ENCODE measurements at regions not wholly inside any gene's neighbourhood (a gene's known extent, or its start where the extent isn't known, plus 50 kb on each side); places are given as distances from the start of the nearest gene placed in this dataset.

DNA sequence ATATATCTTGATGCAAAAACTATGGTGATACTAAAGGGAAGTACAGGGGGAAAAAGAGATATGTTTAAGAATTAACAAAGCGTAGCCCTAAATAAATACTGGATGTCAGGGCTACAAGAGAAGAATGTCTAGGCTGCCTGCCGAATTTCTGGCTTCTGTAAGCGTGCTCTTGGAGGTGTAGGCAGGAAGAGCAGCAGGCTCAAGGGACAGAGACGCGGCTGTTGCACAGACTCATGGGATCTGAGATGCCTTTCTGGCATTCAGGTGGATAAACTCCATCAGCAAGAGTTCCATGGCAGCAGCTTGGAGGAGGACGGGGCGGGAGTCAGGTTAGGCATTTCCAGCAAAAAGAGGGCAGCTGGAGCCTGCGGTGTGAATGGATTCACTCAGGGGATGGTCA is 123.2 kb upstream of the TWIST2 start:
- TF ChIP-seq, protein P1, sequence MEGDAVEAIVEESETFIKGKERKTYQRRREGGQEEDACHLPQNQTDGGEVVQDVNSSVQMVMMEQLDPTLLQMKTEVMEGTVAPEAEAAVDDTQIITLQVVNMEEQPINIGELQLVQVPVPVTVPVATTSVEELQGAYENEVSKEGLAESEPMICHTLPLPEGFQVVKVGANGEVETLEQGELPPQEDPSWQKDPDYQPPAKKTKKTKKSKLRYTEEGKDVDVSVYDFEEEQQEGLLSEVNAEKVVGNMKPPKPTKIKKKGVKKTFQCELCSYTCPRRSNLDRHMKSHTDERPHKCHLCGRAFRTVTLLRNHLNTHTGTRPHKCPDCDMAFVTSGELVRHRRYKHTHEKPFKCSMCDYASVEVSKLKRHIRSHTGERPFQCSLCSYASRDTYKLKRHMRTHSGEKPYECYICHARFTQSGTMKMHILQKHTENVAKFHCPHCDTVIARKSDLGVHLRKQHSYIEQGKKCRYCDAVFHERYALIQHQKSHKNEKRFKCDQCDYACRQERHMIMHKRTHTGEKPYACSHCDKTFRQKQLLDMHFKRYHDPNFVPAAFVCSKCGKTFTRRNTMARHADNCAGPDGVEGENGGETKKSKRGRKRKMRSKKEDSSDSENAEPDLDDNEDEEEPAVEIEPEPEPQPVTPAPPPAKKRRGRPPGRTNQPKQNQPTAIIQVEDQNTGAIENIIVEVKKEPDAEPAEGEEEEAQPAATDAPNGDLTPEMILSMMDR (conservative IDR thresholded peaks at IDR 0.05 in 1 of 2, IDR thresholded peaks at IDR 0.05 in 1 of 2; ENCODE audit: low read depth in 1 of 2, low read length in 2 of 2) = no peak
- no peak for TF ChIP-seq EZH2 (IDR thresholded peaks at IDR 0.05; ENCODE audit: low read length, missing control alignments)
- no peak overlapping the region for H3K4me3 ChIP-seq (replicated peaks in 1 of 4; ENCODE audit: control extremely low read depth in 1 of 4, insufficient read depth in 1 of 4, low read depth in 3 of 4, low read length in 4 of 4)
- H4K20me1 ChIP-seq (ENCODE audit: control insufficient read depth, extremely low read depth, insufficient read depth, low read length) = no peaks in the 10 kb centered on the region
- H3K4me2 ChIP-seq (ENCODE audit: extremely low read depth, insufficient read depth, low read length) = no peak overlapping the region
- no peaks in the 10 kb centered on the region for H3K79me2 ChIP-seq (ENCODE audit: control insufficient read depth, insufficient read depth, low read length)
- H2AFZ ChIP-seq (ENCODE audit: low read length) = no peak overlapping the region
- no peaks in the 10 kb centered on the region for H3K36me3 ChIP-seq (ENCODE audit: control insufficient read depth, insufficient read depth, low read length)
- no peak overlapping the region for H3K9ac ChIP-seq (ENCODE audit: insufficient read depth, low read length)
- H3K9me3 ChIP-seq (ENCODE audit: control insufficient read depth, insufficient read depth, low read depth, low read length) = no peaks in the 10 kb centered on the region
- H3K27me3 ChIP-seq (ENCODE audit: control insufficient read depth, insufficient read depth, low read length) = no peaks in the 10 kb centered on the region
- peaks cover 14% of the 10 kb centered on the region for H3K4me1 ChIP-seq (ENCODE audit: control insufficient read depth, extremely low read depth, insufficient read depth, low read length)
- DNase-seq (ENCODE audit: low read depth in 2 of 2) = no peak
- no peak overlapping the region for H3K27ac ChIP-seq (ENCODE audit: insufficient read depth, low read length)

DNA sequence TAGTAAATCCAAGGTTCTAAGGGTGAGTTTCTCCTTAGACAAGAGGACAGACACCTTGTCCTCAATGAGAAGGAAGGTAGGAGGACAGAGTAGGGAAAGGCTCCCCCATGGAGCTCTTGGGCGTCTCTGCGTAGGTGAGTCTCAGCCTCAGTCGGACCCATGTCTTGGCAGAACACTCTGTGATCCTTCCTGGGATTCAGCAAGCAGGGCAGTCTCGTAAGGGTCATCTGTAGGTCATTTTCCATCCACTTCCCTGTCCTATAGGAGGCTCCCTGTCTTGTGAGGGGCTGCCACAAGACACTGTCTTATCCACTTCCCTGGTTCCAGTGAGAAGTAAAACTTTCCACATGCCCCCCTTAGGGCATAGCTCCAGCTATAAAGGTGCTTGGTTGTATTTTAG is 122.6 kb upstream of the TWIST2 start:
- Histone ChIP-seq H4K20me1 (ENCODE audit: control insufficient read depth, extremely low read depth, insufficient read depth, low read length) (no peaks in the 10 kb centered on the region), H2AFZ (ENCODE audit: low read length) (no peak overlapping the region), H3K27me3 (ENCODE audit: control insufficient read depth, insufficient read depth, low read length) (no peaks in the 10 kb centered on the region), H3K9ac (ENCODE audit: insufficient read depth, low read length) (no peak overlapping the region), H3K4me3 (replicated peaks in 1 of 4; ENCODE audit: control extremely low read depth in 1 of 4, insufficient read depth in 1 of 4, low read depth in 3 of 4, low read length in 4 of 4) (no peak overlapping the region), H3K36me3 (ENCODE audit: control insufficient read depth, insufficient read depth, low read length) (no peaks in the 10 kb centered on the region), H3K4me1 (ENCODE audit: control insufficient read depth, extremely low read depth, insufficient read depth, low read length) (peaks cover 14% of the 10 kb centered on the region), H3K27ac (ENCODE audit: insufficient read depth, low read length) (no peak overlapping the region), H3K4me2 (ENCODE audit: extremely low read depth, insufficient read depth, low read length) (no peak overlapping the region), H3K9me3 (ENCODE audit: control insufficient read depth, insufficient read depth, low read depth, low read length) (no peaks in the 10 kb centered on the region), H3K79me2 (ENCODE audit: control insufficient read depth, insufficient read depth, low read length) (no peaks in the 10 kb centered on the region)
- TF ChIP-seq, protein P1 (conservative IDR thresholded peaks at IDR 0.05 in 1 of 2, IDR thresholded peaks at IDR 0.05 in 1 of 2; ENCODE audit: low read depth in 1 of 2, low read length in 2 of 2) = no peak
- TF ChIP-seq EZH2 (IDR thresholded peaks at IDR 0.05; ENCODE audit: low read length, missing control alignments) = no peak
- DNase-seq (ENCODE audit: low read depth in 2 of 2) = no peak

GRCh38 chr2:238726670-238727584 is 121.0 kb upstream of the TWIST2 start:
- no peak for DNase-seq (ENCODE audit: low read depth in 2 of 2)
- Histone ChIP-seq H3K4me1 (ENCODE audit: control insufficient read depth, extremely low read depth, insufficient read depth, low read length) (peaks cover 14% of the 10 kb centered on the region), H3K4me2 (ENCODE audit: extremely low read depth, insufficient read depth, low read length) (no peak overlapping the region), H3K4me3 (replicated peaks in 1 of 4; ENCODE audit: control extremely low read depth in 1 of 4, insufficient read depth in 1 of 4, low read depth in 3 of 4, low read length in 4 of 4) (no peak overlapping the region), H4K20me1 (ENCODE audit: control insufficient read depth, extremely low read depth, insufficient read depth, low read length) (no peaks in the 10 kb centered on the region), H2AFZ (ENCODE audit: low read length) (no peak overlapping the region), H3K27me3 (ENCODE audit: control insufficient read depth, insufficient read depth, low read length) (no peaks in the 10 kb centered on the region), H3K27ac (ENCODE audit: insufficient read depth, low read length) (peak overlapping the region; percentile 89), H3K36me3 (ENCODE audit: control insufficient read depth, insufficient read depth, low read length) (no peaks in the 10 kb centered on the region), H3K79me2 (ENCODE audit: control insufficient read depth, insufficient read depth, low read length) (no peaks in the 10 kb centered on the region), H3K9me3 (ENCODE audit: control insufficient read depth, insufficient read depth, low read depth, low read length) (no peaks in the 10 kb centered on the region), H3K9ac (ENCODE audit: insufficient read depth, low read length) (no peak overlapping the region)
- TF ChIP-seq, protein P1 (conservative IDR thresholded peaks at IDR 0.05 in 1 of 2, IDR thresholded peaks at IDR 0.05 in 1 of 2; ENCODE audit: low read depth in 1 of 2, low read length in 2 of 2) = no peak
- TF ChIP-seq EZH2 (IDR thresholded peaks at IDR 0.05; ENCODE audit: low read length, missing control alignments) = no peak

Measured in fibroblast of lung (primary cell).